ENCODE measurements at regions not wholly inside any gene's neighbourhood (a gene's known extent, or its start where the extent isn't known, plus 50 kb on each side); places are given as distances from the start of the nearest gene placed in this dataset.

DNA sequence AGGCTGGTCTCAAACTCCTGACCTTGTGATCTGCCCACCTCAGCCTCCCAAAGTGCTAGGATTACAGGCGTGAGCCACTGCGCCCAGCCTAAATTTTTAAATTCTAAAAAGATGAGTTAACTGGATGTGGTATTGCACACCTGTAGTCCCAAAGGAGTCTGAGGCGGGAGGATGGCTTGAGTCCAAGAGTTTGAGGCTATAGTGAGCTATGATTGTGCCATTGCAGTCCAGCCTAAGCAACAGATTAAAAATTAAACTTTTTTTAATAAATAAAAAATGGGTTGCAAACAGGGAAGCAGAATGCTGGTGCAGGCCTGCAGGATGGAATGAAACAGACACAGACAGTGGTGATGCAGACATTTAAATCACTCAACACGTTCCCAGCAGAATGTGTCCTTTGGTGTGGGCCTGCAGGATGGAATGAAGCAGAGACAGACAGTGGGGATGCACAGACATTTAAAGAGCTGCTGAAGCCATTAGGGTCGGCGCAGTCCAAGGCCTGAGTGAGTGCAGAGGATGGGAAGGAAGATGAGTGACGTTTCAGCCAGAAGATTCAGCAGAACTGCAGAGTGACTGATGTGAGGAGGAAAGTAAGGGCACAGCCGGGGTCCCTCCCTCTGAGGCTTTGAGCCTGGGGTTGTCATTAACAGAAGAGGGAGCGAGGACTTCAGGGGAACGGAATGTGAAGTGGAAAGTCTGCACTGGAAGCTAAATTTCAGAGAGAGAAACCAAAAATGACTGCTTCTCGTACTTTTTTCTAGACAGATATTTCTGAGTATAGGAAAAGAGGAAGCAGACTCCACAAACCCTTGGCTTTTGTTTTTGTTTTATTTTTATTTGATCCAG, 117.5 kb downstream of the RIN2 start:
- no peak for TF ChIP-seq ZNF670 (tag by site-specific recombination; IDR thresholded peaks at IDR 0.05; ENCODE audit: low read depth)
- TF ChIP-seq, protein P1, sequence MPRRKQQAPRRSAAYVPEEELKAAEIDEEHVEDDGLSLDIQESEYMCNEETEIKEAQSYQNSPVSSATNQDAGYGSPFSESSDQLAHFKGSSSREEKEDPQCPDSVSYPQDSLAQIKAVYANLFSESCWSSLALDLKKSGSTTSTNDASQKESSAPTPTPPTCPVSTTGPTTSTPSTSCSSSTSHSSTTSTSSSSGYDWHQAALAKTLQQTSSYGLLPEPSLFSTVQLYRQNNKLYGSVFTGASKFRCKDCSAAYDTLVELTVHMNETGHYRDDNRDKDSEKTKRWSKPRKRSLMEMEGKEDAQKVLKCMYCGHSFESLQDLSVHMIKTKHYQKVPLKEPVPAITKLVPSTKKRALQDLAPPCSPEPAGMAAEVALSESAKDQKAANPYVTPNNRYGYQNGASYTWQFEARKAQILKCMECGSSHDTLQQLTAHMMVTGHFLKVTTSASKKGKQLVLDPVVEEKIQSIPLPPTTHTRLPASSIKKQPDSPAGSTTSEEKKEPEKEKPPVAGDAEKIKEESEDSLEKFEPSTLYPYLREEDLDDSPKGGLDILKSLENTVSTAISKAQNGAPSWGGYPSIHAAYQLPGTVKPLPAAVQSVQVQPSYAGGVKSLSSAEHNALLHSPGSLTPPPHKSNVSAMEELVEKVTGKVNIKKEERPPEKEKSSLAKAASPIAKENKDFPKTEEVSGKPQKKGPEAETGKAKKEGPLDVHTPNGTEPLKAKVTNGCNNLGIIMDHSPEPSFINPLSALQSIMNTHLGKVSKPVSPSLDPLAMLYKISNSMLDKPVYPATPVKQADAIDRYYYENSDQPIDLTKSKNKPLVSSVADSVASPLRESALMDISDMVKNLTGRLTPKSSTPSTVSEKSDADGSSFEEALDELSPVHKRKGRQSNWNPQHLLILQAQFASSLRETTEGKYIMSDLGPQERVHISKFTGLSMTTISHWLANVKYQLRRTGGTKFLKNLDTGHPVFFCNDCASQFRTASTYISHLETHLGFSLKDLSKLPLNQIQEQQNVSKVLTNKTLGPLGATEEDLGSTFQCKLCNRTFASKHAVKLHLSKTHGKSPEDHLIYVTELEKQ (tag by site-specific recombination; IDR thresholded peaks at IDR 0.05; ENCODE audit: borderline replicate concordance) = no peak
- no peak for TF ChIP-seq ZNF624 (tag by site-specific recombination; IDR thresholded peaks at IDR 0.05)
- TF ChIP-seq ZNF16 (tag by site-specific recombination; IDR thresholded peaks at IDR 0.05; ENCODE audit: low read depth) = no peak
- no peak for TF ChIP-seq ZNF169 (tag by site-specific recombination; IDR thresholded peaks at IDR 0.05)
- no peak for TF ChIP-seq HOXD13 (CRISPR knock-in tag; IDR thresholded peaks at IDR 0.05; ENCODE audit: borderline replicate concordance)
- TF ChIP-seq KLF9 (tag by site-specific recombination; IDR thresholded peaks at IDR 0.05; ENCODE audit: low read depth) = no peak
- TF ChIP-seq, protein P2, sequence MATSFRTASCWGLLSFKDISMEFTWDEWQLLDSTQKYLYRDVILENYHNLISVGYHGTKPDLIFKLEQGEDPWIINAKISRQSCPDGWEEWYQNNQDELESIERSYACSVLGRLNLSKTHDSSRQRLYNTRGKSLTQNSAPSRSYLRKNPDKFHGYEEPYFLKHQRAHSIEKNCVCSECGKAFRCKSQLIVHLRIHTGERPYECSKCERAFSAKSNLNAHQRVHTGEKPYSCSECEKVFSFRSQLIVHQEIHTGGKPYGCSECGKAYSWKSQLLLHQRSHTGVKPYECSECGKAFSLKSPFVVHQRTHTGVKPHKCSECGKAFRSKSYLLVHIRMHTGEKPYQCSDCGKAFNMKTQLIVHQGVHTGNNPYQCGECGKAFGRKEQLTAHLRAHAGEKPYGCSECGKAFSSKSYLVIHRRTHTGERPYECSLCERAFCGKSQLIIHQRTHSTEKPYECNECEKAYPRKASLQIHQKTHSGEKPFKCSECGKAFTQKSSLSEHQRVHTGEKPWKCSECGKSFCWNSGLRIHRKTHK (tag by site-specific recombination; IDR thresholded peaks at IDR 0.05) = no peak
- no peak for TF ChIP-seq HOXC10 (CRISPR knock-in tag; IDR thresholded peaks at IDR 0.05)
- POLR2A ChIA-PET = no interaction called here
- Histone ChIP-seq H3K36me3 (ENCODE audit: control insufficient read depth in 2 of 2, insufficient read depth in 1 of 2, low read length in 2 of 2) (no peaks in the 10 kb centered on the region), H3K4me3 (ENCODE audit: low read depth, low read length) (no peak overlapping the region), H3K27ac (ENCODE audit: extremely low read depth, low read depth, low read length) (no peak overlapping the region), H3K4me1 (ENCODE audit: control insufficient read depth, insufficient read depth, low read length) (no peaks in the 10 kb centered on the region), H3K9me3 (ENCODE audit: control insufficient read depth, insufficient read depth, low read depth, low read length) (no peaks in the 10 kb centered on the region)
- CTCF ChIA-PET = no interaction called here

DNA sequence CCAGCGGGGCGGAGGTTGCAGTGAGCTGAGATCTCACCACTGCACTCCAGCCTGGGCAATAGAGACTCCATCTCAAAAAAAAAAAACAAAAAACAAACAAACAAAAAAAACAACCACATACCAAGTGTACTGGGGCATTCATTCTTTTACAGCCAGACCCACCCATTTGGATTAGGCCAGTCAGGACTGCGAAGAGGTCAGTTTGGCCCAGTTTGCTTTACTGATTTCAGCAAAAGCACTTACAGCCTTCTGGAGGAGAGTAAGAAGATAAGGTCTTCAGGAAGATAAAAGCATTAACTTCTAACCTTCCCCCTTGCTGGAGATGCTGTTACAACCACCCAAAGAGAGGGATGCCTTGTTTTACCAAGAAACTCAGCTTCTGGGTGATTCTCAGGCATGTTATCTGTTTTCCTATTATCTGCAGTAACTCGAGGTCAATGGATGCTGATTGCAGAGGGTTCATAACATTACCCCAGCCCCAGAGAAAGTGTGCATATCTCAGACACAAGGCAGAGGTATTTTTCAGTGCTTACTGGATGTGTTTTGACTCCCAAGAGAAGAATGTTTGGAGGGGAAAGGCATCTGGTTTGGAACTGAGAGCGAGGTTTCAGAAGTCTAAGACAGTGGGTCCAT, 118.9 kb downstream of the RIN2 start:
- Histone ChIP-seq H3K9me3 (ENCODE audit: control insufficient read depth, insufficient read depth, low read depth, low read length) (no peaks in the 10 kb centered on the region), H3K36me3 (ENCODE audit: control insufficient read depth in 2 of 2, insufficient read depth in 1 of 2, low read length in 2 of 2) (no peaks in the 10 kb centered on the region), H3K27ac (ENCODE audit: extremely low read depth, low read depth, low read length) (no peak overlapping the region), H3K4me3 (ENCODE audit: low read depth, low read length) (no peak overlapping the region), H3K4me1 (ENCODE audit: control insufficient read depth, insufficient read depth, low read length) (no peaks in the 10 kb centered on the region)
- CTCF ChIA-PET = no interaction called here
- POLR2A ChIA-PET = no interaction called here
- TF ChIP-seq, protein P3, sequence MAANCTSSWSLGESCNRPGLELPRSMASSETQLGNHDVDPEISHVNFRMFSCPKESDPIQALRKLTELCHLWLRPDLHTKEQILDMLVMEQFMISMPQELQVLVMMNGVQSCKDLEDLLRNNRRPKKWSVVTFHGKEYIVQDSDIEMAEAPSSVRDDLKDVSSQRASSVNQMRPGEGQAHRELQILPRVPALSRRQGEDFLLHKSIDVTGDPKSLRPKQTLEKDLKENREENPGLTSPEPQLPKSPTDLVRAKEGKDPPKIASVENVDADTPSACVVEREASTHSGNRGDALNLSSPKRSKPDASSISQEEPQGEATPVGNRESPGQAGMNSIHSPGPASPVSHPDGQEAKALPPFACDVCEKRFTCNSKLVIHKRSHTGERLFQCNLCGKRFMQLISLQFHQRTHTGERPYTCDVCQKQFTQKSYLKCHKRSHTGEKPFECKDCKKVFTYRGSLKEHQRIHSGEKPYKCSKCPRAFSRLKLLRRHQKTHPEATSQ (tag by site-specific recombination; IDR thresholded peaks at IDR 0.05) = no peak
- TF ChIP-seq, protein P4, sequence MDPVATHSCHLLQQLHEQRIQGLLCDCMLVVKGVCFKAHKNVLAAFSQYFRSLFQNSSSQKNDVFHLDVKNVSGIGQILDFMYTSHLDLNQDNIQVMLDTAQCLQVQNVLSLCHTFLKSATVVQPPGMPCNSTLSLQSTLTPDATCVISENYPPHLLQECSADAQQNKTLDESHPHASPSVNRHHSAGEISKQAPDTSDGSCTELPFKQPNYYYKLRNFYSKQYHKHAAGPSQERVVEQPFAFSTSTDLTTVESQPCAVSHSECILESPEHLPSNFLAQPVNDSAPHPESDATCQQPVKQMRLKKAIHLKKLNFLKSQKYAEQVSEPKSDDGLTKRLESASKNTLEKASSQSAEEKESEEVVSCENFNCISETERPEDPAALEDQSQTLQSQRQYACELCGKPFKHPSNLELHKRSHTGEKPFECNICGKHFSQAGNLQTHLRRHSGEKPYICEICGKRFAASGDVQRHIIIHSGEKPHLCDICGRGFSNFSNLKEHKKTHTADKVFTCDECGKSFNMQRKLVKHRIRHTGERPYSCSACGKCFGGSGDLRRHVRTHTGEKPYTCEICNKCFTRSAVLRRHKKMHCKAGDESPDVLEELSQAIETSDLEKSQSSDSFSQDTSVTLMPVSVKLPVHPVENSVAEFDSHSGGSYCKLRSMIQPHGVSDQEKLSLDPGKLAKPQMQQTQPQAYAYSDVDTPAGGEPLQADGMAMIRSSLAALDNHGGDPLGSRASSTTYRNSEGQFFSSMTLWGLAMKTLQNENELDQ (tag by site-specific recombination; IDR thresholded peaks at IDR 0.05; ENCODE audit: low read depth) = no peak
- TF ChIP-seq ZNF416 (tag by site-specific recombination; IDR thresholded peaks at IDR 0.05) (no peak), YY1 (tag by site-specific recombination; IDR thresholded peaks at IDR 0.05) (no peak), BCL11A (tag by site-specific recombination; IDR thresholded peaks at IDR 0.05; ENCODE audit: low read depth) (no peak)
- TF ChIP-seq, protein P5, sequence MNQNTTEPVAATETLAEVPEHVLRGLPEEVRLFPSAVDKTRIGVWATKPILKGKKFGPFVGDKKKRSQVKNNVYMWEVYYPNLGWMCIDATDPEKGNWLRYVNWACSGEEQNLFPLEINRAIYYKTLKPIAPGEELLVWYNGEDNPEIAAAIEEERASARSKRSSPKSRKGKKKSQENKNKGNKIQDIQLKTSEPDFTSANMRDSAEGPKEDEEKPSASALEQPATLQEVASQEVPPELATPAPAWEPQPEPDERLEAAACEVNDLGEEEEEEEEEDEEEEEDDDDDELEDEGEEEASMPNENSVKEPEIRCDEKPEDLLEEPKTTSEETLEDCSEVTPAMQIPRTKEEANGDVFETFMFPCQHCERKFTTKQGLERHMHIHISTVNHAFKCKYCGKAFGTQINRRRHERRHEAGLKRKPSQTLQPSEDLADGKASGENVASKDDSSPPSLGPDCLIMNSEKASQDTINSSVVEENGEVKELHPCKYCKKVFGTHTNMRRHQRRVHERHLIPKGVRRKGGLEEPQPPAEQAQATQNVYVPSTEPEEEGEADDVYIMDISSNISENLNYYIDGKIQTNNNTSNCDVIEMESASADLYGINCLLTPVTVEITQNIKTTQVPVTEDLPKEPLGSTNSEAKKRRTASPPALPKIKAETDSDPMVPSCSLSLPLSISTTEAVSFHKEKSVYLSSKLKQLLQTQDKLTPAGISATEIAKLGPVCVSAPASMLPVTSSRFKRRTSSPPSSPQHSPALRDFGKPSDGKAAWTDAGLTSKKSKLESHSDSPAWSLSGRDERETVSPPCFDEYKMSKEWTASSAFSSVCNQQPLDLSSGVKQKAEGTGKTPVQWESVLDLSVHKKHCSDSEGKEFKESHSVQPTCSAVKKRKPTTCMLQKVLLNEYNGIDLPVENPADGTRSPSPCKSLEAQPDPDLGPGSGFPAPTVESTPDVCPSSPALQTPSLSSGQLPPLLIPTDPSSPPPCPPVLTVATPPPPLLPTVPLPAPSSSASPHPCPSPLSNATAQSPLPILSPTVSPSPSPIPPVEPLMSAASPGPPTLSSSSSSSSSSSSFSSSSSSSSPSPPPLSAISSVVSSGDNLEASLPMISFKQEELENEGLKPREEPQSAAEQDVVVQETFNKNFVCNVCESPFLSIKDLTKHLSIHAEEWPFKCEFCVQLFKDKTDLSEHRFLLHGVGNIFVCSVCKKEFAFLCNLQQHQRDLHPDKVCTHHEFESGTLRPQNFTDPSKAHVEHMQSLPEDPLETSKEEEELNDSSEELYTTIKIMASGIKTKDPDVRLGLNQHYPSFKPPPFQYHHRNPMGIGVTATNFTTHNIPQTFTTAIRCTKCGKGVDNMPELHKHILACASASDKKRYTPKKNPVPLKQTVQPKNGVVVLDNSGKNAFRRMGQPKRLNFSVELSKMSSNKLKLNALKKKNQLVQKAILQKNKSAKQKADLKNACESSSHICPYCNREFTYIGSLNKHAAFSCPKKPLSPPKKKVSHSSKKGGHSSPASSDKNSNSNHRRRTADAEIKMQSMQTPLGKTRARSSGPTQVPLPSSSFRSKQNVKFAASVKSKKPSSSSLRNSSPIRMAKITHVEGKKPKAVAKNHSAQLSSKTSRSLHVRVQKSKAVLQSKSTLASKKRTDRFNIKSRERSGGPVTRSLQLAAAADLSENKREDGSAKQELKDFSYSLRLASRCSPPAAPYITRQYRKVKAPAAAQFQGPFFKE (tag by site-specific recombination; IDR thresholded peaks at IDR 0.05; ENCODE audit: borderline replicate concordance) = no peak
- TF ChIP-seq, protein P6, sequence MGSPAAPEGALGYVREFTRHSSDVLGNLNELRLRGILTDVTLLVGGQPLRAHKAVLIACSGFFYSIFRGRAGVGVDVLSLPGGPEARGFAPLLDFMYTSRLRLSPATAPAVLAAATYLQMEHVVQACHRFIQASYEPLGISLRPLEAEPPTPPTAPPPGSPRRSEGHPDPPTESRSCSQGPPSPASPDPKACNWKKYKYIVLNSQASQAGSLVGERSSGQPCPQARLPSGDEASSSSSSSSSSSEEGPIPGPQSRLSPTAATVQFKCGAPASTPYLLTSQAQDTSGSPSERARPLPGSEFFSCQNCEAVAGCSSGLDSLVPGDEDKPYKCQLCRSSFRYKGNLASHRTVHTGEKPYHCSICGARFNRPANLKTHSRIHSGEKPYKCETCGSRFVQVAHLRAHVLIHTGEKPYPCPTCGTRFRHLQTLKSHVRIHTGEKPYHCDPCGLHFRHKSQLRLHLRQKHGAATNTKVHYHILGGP (tag by site-specific recombination; IDR thresholded peaks at IDR 0.05) = no peak

All from HEK293 (cell line).